ENCODE measurements at regions not wholly inside any gene's neighbourhood (a gene's known extent, or its start where the extent isn't known, plus 50 kb on each side); places are given as distances from the start of the nearest gene placed in this dataset.
A peak's percentile ranks its signal among the peaks of the same experiment; 100 is the strongest.

- DNase-seq (ENCODE audit: low read depth in 2 of 2) = no peak
Observed at GRCh38 chr13:82432949-82433348, 1449.3 kb downstream of the SLITRK1 start.

GRCh38 chr13:82412749-82413148, 1469.5 kb downstream of the SLITRK1 start:
- no peak for DNase-seq (ENCODE audit: low read depth in 2 of 2)

GRCh38 chr13:82407321-82407720, 1475.0 kb downstream of the SLITRK1 start:
- DNase-seq (ENCODE audit: low read depth in 2 of 2) = no peak

GRCh38 chr13:82374719-82375118, 1507.6 kb downstream of the SLITRK1 start:
- no peak for DNase-seq (ENCODE audit: low read depth in 2 of 2)

GRCh38 chr13:82370316-82370715, 1512.0 kb downstream of the SLITRK1 start:
- DNase-seq (ENCODE audit: low read depth in 2 of 2) = no peak

- no peak for DNase-seq (ENCODE audit: low read depth in 2 of 2)
Observed at GRCh38 chr13:82364525-82364924, 1517.7 kb downstream of the SLITRK1 start.

- no peak for DNase-seq (ENCODE audit: low read depth in 2 of 2)
Observed at GRCh38 chr13:82358284-82358683, 1524.0 kb downstream of the SLITRK1 start.

GRCh38 chr13:82356667-82357410, 1525.4 kb downstream of the SLITRK1 start:
- DNase-seq (ENCODE audit: low read depth in 2 of 2) = no peak

GRCh38 chr13:82344867-82345266, 1537.4 kb downstream of the SLITRK1 start:
- no peak for DNase-seq (ENCODE audit: low read depth in 2 of 2)

- DNase-seq (ENCODE audit: low read depth in 2 of 2) = no peak
Observed at GRCh38 chr13:82341116-82341515, 1541.2 kb downstream of the SLITRK1 start.

- peak; percentile 14 to 25 for DNase-seq (ENCODE audit: low read depth in 2 of 2)
Observed at GRCh38 chr13:82330499-82330898, 1551.8 kb downstream of the SLITRK1 start.

GRCh38 chr13:82323101-82323500, 1559.2 kb downstream of the SLITRK1 start:
- DNase-seq (ENCODE audit: low read depth in 2 of 2) = no peak

- no peak for DNase-seq (ENCODE audit: low read depth in 2 of 2)
Observed at GRCh38 chr13:82305588-82305987, 1576.7 kb downstream of the SLITRK1 start.

- no peak for DNase-seq (ENCODE audit: low read depth in 2 of 2)
Observed at GRCh38 chr13:82298106-82298505, 1584.2 kb downstream of the SLITRK1 start.

GRCh38 chr13:82294226-82294625, 1588.0 kb downstream of the SLITRK1 start:
- no peak for DNase-seq (ENCODE audit: low read depth in 2 of 2)

- DNase-seq (ENCODE audit: low read depth in 2 of 2) = no peak
Observed at GRCh38 chr13:82292334-82292733, 1589.9 kb downstream of the SLITRK1 start.

GRCh38 chr13:82291852-82292251, 1590.4 kb downstream of the SLITRK1 start:
- no peak for DNase-seq (ENCODE audit: low read depth in 2 of 2)

GRCh38 chr13:82275644-82276043, 1606.6 kb downstream of the SLITRK1 start:
- DNase-seq (ENCODE audit: low read depth in 2 of 2) = no peak

GRCh38 chr13:82259284-82259683, 1623.0 kb downstream of the SLITRK1 start:
- no peak for DNase-seq (ENCODE audit: low read depth in 2 of 2)

GRCh38 chr13:82257790-82258507, 1624.3 kb downstream of the SLITRK1 start:
- no peak for DNase-seq (ENCODE audit: low read depth in 2 of 2)

- DNase-seq (ENCODE audit: low read depth in 2 of 2) = no peak
Observed at GRCh38 chr13:82248762-82249161, 1633.5 kb downstream of the SLITRK1 start.

GRCh38 chr13:82245860-82246259, 1636.4 kb downstream of the SLITRK1 start:
- no peak for DNase-seq (ENCODE audit: low read depth in 2 of 2)

GRCh38 chr13:82224806-82225205, 1657.5 kb downstream of the SLITRK1 start:
- no peak for DNase-seq (ENCODE audit: low read depth in 2 of 2)
